ENCODE measurements at regions not wholly inside any gene's neighbourhood (a gene's known extent, or its start where the extent isn't known, plus 50 kb on each side); places are given as distances from the start of the nearest gene placed in this dataset.
A peak's percentile ranks its signal among the peaks of the same experiment; 100 is the strongest.

DNA sequence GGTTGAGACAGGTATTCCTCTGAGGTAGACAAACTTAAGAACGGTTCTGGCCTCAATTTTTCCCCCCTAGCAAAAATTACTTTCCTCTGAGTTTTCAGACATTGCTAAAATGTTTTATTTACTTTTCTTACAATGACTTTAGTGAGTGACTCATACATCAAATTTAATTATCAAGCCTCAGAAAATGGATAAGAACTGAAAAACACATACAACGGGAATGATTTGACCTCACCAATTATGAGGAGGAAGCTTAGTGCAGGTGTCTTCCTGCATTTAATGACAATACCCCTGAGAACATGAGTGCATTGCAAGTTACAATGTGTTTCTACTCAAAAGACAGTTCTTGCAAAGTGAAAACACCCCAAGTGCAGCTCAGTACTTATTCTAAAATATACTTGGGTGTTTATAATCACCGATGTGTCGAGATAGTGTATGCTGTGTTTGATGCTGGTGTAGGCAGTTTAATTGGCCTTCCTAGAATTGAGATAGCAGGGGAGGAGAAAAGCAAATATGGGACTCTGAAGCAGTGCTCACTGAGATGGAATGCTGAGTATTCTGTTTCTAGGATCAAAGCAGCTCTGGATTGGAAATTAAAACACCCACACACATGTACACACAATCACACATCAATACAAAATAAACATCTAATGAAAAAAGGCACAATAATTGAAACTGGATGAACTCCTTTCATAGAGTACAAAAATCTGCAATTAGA lies 189.5 kb upstream of the SLC10A2 start:
- no peak for DNase-seq

DNA sequence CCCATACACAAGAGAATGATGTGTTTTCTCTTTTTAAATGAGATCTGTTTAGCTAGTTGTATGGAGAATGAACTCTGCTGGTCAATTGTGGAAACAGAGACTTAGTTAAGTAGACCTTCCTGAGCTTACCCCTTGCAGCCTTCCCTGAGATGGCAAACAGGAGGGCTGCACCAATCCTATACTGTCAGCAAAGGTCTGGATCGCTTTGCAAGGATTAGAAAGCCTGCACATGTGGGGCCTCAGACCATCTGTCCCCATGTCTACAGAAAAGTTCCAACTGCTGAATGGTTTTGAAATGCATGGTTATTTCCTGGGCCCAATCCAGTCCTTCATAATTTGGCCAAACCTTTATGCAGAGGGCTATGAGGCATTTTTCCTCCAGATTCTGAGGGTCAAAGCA lies 183.9 kb upstream of the SLC10A2 start:
- no peak for DNase-seq

DNA sequence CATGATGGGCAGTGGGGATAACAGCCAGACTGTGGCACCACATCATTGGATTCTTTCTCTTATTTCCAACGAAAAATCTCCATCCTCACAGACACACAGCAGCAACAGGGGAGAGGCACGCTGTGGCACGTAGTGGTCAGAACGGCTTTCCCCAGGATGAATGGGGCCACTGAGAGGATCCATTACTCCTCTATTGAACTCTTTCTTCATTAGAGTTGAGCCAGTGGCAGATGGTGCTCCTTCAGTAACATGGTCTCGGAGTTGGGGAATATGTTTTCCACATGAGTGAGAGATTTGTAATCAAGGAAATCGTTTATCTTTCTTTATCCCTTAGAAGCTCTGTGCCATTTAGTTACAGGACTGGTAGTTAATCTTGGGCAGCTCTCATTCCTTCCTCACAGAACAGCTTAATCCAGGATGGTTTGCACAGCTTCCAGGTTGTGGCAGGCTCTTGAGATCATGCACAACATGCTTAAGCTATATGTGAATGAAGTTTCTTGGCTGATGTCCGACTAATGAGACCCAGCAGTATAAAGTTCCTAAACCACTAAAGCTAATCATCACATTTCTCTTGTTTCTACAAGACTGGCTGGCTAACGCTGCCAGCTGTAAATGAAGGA lies 180.5 kb upstream of the SLC10A2 start:
- DNase-seq, result no peak

DNA sequence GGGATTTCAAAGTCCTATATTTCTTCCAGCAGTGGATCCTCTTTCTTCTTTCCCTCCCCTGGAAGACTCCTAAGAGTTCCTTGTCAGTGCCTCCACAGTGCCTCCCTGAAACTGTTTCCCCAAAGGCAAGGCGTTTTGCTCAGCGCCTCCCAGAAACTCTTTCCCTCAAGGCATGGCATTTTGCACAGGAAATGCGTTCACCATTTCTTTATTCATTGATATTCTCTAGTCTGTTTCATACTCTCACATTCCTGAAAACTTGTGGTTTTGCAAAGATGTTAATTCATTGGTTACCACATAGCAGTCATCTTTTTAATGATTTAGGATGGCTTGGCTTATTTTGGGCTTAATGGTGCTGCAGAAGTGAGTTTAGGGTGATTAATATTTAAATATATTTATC lies 177.3 kb upstream of the SLC10A2 start:
- DNase-seq, result no peak

DNA sequence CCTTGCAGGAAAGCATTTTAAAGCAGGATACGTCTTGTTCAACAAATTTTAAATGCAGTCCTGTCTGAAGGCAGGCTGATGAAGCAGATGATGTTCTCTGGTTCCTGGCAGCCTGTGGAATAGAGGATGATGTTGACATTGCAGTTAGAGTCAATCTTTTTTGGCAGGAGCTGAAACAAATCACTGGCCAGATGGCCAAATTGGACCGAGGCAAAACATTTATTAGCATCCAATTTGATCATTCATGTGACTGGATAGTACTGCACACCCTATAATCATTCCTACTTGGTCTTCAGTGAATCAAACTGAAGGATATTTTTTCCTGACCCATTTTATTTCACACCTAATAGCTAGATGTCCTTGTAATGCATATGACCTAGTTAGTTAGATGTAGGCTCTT lies 172.2 kb upstream of the SLC10A2 start:
- no peak for DNase-seq

DNA sequence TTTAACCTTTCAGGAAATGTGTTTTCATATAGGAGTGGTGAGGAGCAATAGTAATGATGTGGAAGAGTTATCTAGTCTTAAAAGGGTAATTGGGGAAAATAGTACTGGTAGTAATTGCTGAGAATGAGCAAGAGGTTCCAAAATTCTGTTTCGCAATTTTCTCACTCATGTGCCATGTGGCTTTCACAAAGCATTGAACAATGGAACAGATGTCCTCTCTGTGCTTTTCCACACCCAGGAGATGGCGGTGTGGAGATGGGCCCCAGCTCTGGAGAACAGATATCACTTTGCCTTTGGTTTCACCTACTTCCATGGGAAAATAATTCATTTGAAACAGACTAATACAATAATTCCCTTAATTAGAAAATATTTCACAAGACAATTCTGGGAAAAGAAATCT lies 170.0 kb upstream of the SLC10A2 start:
- no peak for DNase-seq

DNA sequence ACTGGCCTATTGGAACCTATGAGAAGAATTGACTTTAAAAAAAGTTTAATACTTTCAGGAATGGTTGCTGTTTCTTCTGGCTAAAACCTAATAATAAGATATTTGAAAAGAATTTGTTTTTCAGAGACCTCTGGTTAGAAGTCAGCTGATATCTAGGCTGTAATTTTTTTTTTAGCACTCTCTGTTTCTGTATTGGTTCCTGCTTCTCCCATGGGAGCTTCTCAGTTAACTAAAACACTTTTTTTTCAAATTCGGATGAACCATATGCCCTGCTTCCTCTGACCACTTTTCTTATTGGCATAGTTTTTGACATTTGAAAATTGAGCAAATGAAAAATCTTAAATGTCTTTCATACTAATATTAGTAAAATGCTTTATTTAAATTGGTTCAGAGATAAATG lies 163.5 kb upstream of the SLC10A2 start:
- no peak for DNase-seq

DNA sequence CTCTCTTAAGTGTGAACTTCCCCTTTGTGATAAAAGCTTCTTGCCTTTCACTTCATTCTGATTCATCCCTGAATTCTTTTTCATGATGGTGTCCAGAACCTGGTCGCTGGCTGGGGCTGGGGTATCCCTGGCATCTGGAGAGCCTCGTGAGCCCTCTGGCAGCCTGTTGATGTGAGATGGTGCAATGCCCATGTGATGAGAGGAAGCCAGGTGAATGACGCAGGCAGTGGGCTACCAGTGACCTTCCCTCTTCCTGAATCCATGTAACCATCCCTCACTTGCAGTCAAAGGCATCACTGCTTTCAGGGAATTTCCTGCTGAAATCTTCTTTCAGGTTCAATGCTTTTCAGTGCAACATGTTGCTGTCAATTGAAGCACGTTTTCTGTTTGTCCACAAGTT lies 158.6 kb upstream of the SLC10A2 start:
- no peak for DNase-seq

DNA sequence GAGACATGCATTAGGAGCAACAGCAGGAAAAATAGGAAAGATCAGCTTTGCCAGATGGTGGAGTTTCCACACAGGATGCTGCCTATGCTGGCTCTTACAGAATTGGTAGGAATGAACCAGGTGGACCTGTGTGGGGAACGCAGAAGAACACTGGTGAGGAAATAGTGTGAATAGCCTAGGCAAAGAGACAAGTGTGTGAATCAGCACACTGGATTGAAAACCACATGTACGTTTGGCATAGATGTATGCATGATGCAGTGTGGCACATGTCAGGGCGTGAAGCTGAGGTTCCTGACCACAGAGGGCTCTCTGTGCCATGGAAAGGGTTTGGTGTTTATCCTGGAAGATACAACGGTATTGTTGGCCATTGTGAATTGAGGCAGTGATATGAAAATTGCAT lies 156.5 kb upstream of the SLC10A2 start:
- DNase-seq, result no peak

DNA sequence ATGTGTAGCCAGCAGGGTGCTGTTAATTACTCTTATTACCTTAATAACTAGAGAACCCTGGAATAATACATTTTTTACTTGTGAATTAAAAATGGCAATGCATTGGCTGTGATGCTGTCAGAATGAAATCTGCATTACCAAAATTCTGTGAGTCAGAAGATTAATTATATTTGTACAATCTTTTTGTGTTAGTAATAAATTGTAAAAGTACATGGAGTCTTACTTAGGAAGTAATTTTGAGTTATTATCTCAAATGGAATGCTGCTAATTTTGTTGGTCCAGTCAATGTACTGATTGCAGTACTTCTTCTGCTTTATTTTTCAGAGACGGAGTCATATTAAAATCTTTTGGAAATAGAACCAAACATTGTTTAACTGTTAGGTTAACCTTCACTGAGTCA lies 152.0 kb upstream of the SLC10A2 start:
- DNase-seq, result peak in 1 of 51 donors; percentile 18

DNA sequence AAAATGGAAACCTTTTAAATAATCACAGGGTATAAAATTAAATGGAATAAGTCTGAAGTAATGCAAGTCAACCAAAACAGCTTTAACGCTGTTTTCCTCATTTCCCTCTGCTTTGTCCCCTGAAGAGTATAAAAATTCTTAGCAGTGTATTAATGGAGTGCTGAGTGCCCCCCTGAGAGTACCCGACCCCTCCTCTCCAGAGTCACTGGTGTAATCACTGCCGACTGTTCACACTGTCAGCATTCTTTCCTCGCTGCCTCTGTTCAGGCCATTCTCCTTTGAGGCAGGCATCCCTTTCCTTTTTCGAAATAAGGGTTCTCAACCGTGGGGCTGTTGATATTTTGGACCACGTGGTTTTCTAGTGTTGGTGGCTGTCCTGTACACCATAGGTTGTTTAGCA lies 146.9 kb upstream of the SLC10A2 start:
- DNase-seq, result no peak

DNA sequence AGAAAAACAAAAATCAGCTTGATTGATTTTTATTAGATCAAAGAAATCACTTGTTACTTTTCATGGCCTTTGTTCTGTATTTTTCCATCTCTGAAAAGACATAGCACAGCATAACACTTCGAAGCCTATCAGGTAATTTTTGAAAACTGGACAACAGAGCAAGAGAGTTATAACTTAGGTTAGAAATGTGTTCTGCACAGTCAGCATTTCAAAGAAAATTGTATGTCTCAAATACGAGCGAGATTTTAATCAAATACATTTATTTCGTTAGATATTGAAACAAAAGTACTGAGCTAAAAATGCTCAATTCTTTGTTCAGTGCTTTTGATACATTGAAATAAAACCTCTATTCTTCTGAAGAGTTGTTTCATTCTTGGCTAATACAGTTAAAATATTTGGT lies 144.1 kb upstream of the SLC10A2 start:
- no peak for DNase-seq

DNA sequence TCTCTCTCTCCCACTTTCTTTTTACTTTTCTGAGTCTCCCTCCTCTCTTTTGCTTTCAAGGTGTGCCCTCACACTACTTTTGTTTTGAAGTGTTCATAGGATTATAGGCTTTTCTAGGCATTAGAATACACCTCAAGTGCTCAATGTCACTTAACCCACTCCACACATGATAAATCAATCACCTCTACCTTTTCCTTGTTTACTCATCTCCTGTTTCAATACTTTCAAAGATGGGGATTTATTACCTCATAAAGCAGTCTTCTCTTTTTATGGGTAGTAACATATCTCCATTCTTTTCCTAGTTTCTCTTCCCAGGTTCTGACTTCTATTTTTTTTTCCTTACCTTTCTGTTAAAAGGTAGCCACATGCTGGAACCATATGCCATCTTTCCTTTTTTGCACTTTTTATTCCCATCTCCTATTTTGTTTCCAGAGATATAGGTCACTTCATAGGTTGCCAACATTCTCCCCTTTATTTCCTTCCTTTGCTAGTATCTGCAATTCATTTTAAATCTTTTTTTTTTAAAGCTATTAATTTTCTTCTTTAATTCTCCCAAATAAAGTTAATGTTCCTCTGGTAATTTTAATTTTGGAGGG lies 137.6 kb upstream of the SLC10A2 start:
- no peak for DNase-seq

DNA sequence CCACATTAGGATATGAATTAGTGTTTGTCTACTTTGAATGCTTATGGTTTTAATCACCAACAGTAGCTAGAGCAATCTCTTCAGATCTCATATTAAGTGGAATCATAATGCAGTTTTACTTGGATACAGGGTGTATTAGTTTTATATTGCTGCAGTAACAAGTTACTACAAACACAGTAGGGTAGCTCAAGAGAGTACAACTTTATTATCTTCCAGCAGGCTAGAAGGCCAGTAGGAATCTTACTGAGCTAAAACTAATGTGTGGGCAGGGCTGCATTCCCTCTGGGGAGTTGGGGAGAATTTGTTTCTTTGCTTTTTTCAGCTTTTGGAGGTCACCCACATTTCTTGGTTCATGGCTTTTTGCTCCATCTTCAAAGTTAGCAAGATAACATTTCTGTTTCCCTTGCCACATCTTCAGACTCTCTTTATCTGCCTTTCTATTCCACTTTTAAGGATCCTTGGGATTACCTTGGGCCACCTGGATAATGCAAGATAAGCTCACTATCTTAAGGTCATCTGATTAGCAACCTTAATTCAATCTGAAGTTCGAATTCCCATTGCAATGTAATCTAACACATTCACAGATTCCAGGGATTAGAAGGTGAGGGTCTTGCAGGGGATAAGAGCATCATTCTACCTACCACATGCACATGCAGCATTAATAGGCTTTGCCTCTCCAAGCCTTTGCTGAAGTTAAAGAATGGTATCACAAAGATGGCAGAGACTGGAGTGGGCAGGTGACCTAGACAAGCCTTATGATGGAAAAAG lies 134.1 kb upstream of the SLC10A2 start:
- no peak for DNase-seq

DNA sequence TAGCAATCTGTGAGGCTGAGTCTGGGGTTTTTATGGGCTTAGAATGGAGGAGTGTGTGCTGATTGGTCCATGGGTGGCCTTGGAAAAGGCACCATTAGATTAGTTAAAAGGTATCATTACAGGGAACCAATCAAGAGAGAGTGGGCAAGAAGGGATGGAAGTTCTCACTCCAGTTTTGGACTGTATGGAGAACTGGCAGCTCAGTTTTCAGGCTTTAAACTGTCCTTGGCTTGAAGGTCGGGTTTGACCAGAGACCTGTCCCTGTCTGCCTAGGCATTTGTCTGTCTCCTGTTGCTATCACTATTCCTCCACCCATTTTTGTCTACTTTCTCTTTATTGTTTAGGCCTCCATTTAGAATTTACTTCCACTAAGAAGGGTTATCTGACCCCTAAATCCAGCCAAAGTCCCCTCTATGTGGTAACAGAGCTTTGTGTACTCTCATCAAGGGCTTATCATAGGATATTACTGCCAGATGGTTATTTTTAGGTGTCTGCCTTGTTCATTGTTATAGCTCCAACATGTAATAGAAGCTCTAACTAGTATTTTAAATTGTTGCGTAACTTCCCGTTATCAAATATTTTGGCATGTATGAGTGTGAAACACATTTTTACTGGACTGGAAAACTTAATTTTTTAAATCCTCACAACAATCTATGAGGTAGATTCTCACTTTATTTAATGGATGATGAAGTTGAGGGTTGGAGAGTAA lies 133.3 kb upstream of the SLC10A2 start:
- DNase-seq, result no peak

DNA sequence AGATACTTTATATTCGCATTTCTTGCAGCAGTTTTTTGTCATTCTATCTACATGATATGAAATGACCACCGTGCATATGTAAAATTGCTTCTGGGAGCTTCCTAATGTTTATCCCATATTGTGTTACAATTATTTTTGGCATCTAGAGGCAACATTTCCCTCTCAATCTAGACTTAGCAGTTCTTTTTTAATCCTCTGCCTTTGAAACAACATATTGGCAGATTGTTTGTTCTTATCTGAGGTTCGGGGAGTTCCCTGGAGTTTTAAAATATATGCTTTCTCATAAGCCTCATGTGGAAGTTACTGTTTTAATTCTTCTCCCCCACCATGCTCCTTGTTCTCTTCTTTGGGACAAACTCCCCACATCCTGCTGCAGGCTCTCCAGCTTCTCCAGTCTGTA lies 130.1 kb upstream of the SLC10A2 start:
- no peak for DNase-seq

DNA sequence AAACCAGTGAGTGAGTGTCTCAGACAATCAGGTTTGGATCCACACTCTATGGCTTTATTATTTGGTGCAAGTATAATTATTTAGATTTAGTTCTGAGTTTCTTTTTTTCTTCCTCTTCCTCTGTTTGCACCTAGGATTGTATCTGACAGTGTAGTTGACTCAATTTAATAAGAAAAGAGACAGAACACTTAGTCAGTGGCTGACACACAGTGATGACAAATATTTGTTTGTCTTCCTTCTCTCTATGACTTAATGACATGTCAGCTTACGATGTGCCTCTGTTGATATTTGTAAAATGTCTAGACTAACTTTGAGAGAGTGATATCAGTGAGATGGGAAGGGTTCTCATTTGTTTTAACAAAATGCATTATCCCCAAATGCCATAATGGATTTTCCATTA lies 129.5 kb upstream of the SLC10A2 start:
- DNase-seq, result no peak

DNA sequence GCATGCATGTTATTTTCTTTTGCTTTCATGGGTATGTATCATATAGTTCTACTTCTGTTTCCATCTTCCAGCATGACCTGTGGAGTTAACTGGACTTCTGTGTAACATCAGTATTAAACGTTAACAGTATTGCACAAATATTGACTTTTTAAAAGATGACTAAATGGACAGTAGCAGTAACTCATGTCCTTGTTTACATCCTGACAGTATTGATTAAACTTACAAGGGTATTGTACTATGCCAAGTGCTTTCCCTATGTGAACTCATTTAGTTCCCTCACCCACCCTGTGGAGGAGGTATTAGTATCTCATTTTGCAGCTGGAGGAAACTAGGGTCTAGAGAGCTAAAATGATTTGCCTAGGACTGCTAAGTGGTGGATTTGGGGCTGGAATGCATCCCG lies 128.7 kb upstream of the SLC10A2 start:
- no peak for DNase-seq

DNA sequence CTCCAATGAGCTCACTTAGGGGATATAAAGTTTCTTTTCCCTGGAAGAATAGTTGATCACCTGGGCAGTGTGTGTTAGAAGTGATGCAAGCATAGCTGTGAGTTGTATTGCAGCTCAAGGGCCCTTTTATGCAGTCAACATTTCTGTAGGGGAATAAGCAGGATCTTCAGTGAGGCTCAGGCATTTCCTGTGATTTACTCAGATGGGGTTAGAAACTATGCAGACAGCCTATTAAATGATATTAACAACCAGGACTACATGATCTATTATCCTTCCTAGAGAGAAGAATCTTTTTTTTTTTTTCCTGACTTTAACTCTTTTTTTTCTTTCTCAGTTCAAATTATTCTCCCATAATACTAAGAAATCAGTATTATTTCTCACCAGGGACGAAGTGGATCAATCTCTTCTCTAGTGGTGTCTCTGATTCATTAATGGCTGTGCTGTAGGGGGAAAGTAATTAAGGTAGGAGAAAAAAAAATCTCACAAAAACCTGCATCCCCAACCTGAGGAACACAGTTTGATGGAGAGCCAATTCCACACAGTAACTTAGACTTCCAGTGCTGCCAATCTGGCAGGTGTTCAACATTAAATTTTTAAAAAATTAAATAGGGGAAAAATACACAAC lies 126.4 kb upstream of the SLC10A2 start:
- no peak for DNase-seq

DNA sequence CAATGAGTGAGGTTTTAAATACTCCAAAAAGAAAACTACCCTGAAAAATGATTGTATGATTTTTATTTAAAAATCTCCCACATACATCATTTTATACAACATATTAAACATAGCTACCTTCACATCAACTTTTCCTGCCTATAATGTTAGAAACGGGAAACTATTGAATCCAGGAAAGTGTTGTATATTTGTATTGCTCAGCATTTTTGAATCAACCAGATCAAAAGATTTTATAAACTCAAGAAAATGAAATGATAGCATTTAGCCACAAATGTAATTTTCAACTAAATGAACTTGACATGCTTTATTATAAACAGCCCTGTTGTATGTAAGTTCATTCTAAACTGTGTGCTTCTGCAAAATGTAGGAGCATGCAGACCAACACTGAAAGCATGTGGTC lies 124.6 kb upstream of the SLC10A2 start:
- no peak for DNase-seq

DNA sequence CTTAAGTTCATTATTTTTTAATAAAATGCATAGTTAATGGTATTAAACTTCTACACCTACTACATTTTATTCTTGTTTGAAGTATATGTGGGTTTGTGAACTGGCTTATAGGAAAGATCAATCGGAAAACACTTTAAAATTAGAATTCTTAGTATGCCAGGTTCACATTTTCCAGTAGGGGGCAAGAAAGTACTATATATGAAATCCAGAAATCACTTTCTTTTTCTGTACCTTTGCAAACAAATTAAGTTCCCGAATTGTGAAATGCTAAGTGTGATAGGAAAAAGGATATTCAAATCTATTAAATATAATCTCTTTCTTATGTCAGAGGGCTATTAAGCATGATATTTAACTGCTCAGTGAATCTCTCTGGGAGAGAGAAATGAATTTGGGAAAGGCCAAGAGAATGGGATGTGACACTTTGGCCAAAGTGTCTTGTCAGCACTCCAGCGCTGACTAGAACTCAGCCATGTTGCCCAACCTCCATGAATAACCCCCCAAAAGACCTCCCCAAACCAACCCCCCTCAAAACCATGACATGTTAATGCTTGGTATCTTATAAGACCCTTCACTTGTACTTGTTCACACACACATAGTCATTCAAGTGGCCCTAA lies 122.6 kb upstream of the SLC10A2 start:
- DNase-seq, result peak in 1 of 51 donors; percentile 35

Data from hypothalamus (tissue), 51 donors.